VCaP (cell line): ENCODE measurements at regions not wholly inside any gene's neighbourhood (a gene's known extent, or its start where the extent isn't known, plus 50 kb on each side); places are given as distances from the start of the nearest gene placed in this dataset.

Experiments
- H3K27ac ChIP-seq: fragments of 450-650 bp; 2 replicates; pipeline ENCODE4 v1.5.1; 2017
- TF ChIP-seq, protein P1 (sequence below): fragments of 450-650 bp; conservative IDR thresholded peaks from 2 replicates; pipeline ENCODE4 v1.5.1; 2017; ENCODE audit warnings: mild to moderate bottlenecking, moderate library complexity

GRCh38 chr5:1743769-1744085 lies 55.9 kb downstream of the MRPL36 start:
- TF ChIP-seq, protein P1, sequence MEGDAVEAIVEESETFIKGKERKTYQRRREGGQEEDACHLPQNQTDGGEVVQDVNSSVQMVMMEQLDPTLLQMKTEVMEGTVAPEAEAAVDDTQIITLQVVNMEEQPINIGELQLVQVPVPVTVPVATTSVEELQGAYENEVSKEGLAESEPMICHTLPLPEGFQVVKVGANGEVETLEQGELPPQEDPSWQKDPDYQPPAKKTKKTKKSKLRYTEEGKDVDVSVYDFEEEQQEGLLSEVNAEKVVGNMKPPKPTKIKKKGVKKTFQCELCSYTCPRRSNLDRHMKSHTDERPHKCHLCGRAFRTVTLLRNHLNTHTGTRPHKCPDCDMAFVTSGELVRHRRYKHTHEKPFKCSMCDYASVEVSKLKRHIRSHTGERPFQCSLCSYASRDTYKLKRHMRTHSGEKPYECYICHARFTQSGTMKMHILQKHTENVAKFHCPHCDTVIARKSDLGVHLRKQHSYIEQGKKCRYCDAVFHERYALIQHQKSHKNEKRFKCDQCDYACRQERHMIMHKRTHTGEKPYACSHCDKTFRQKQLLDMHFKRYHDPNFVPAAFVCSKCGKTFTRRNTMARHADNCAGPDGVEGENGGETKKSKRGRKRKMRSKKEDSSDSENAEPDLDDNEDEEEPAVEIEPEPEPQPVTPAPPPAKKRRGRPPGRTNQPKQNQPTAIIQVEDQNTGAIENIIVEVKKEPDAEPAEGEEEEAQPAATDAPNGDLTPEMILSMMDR: no peak
- H3K27ac ChIP-seq: no peak overlapping the region

DNA sequence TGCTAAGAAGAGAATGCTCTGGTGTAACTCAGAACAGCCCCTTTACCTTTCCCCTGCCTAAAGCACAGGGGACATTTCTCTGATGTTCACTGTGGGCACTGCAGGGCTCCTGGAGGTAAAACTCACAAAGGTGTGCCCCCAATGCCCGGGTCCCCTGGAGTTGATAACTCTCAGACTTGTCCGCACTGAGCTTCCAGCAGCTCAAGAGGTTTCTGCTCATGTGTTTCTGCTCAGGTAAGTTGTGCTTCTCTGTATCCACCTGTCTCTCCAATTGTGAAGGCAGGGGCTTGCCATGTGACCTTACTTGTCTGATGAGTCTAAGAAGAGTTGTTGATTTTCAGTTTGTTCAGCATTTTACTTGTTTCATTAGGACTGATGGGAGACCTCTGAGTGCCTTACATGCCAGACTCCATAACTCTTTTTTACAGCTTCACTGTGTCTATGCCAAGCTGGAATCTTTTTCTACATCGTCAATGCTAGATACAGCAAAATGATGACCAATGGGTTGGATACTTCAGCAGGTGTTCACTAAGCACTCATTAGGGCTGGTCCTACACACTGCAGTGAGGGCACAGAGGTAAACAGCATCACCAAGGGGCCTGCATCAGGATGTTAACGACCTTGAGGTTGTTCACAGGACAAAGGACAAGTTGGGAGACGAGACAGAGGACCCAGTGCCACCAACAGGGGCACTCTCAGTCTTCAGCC lies 56.4 kb downstream of the MRPL36 start:
- no peak overlapping the region for H3K27ac ChIP-seq
- TF ChIP-seq, protein P1: no peak

DNA sequence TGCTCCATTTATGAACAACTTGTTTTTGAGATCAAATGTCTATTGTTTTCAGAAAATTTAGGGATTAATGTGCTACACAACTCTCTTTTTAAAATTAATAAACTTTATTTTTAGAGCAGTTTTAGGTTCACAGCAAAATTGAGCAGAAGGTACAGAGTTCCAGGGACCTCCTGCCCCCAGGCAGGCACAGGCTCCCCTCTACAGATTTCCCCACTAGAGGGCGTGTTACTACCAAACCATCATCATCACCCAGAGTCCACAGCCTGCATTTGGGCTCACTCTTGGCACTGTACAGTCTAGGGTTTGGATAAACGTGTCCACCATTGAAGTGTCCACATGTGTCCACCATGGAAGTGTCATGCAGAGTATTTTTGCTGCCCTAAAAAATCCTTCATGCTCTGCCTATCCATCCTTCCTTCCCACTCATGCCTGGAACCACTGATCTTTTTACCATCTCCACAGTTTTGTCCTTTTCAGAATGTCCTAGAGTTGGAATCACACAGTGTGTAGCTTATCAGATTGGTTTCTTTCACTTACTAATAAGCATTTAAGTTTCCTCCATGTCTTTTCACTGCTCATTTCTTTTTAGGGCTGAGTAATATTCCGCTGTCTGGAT lies 61.7 kb downstream of the MRPL36 start:
- no peak overlapping the region for H3K27ac ChIP-seq
- TF ChIP-seq, protein P1: peak; percentile 77

GRCh38 chr5:1736889-1737711 lies 62.5 kb downstream of the MRPL36 start:
- TF ChIP-seq, protein P1: no peak
- H3K27ac ChIP-seq: no peak overlapping the region

- TF ChIP-seq, protein P1: no peak
- no peak overlapping the region for H3K27ac ChIP-seq
These were observed 63.6 kb downstream of the MRPL36 start for GRCh38 chr5:1736065-1736464.

DNA sequence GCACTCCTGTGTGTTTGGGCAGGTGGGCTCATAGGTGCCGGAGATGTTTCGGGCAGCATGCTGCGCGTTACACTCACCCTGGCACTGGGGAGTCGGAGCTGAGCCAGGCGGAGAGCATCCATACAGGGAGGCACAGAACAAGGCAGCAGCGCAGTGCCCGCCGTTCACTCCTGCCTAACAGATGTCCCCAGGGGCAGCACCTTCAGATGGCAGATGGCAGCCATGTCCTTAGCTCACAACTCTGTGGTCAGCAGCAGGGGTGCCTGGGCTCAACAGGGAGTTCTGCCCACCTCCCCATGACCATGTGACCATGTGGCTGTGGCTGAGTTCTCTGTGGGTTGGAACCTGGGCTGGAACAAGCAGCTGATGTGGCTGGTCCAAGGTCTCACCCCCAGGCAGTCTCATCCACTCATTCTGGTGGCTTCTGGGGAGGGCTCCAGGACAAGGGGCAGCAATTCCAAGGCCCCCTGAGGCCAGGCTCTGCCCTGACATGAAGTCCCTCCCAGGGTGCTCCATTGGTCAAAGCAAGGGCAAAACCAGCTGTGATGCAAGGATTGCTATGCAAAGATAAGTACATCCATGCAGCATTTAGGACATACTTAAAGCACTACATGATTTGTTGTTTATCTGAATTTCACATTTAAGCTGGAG lies 64.2 kb downstream of the MRPL36 start:
- TF ChIP-seq, protein P1: no peak
- H3K27ac ChIP-seq: no peak overlapping the region

GRCh38 chr5:1734908-1735289 lies 64.7 kb downstream of the MRPL36 start:
- H3K27ac ChIP-seq: no peak overlapping the region
- TF ChIP-seq, protein P1: no peak
